Fibroblast of mammary gland (primary cell): ENCODE measurements at regions not wholly inside any gene's neighbourhood (a gene's known extent, or its start where the extent isn't known, plus 50 kb on each side); places are given as distances from the start of the nearest gene placed in this dataset.

Experiments
- DNase-seq: peaks from one replicate; pipeline ENCODE4 v3.0.0-alpha.2; 2010; ENCODE audit warnings: low read depth
- H3K4me3 ChIP-seq: 2 replicates; pipeline ENCODE4 v1.5.1; 2011; ENCODE audit warnings: low read depth, mild to moderate bottlenecking, low read length, moderate library complexity; ENCODE audit not compliant: control insufficient read depth
- CTCF ChIP-seq: conservative IDR thresholded peaks from 2 replicates; pipeline ENCODE4 v1.5.1; 2011; ENCODE audit warnings: low read depth, low read length, inconsistent platforms; ENCODE audit not compliant: control insufficient read depth, insufficient read depth

- no peak for TF ChIP-seq CTCF
- no peak for DNase-seq
- H3K4me3 ChIP-seq, result no peak overlapping the region
Measured at GRCh38 chr5:27220752-27221151, 182.4 kb upstream of the CDH9 start.

GRCh38 chr5:27217977-27218376 is 179.6 kb upstream of the CDH9 start:
- no peak for TF ChIP-seq CTCF
- H3K4me3 ChIP-seq, result no peak overlapping the region
- DNase-seq, result no peak

GRCh38 chr5:27217155-27217956 is 179.0 kb upstream of the CDH9 start:
- no peak for TF ChIP-seq CTCF
- no peak overlapping the region for H3K4me3 ChIP-seq
- no peak for DNase-seq

GRCh38 chr5:27216367-27216950 is 178.1 kb upstream of the CDH9 start:
- DNase-seq, result no peak
- no peak for TF ChIP-seq CTCF
- H3K4me3 ChIP-seq, result no peak overlapping the region

GRCh38 chr5:27208051-27208450 is 169.7 kb upstream of the CDH9 start:
- no peak overlapping the region for H3K4me3 ChIP-seq
- no peak for DNase-seq
- no peak for TF ChIP-seq CTCF

GRCh38 chr5:27191786-27192510 is 153.6 kb upstream of the CDH9 start:
- peak; percentile 74 for DNase-seq
- H3K4me3 ChIP-seq, result no peak overlapping the region
- no peak for TF ChIP-seq CTCF
